ENCODE measurements at regions not wholly inside any gene's neighbourhood (a gene's known extent, or its start where the extent isn't known, plus 50 kb on each side); places are given as distances from the start of the nearest gene placed in this dataset.

DNA sequence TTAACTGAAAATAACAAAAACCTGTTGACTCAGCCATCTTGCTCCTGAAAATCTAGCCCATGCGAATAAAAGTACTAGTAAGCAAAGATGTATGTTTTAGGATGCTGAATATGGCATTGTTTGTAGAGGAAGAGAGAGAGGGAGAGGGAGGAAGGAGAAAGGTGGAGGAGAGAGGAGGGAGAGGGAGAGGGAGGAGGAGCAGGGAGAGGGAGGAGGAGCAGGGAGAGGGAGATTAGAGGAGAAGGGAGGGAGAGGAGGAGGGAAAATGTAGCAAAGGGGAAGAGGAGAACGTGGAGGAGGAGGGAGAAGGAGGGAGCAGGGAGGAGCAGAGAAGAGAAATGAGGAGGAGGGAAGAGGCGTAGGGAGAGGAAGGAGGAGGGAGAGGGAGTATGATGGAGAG, 324.5 kb upstream of the EEF2KMT start:
- TF ChIP-seq, protein P1, sequence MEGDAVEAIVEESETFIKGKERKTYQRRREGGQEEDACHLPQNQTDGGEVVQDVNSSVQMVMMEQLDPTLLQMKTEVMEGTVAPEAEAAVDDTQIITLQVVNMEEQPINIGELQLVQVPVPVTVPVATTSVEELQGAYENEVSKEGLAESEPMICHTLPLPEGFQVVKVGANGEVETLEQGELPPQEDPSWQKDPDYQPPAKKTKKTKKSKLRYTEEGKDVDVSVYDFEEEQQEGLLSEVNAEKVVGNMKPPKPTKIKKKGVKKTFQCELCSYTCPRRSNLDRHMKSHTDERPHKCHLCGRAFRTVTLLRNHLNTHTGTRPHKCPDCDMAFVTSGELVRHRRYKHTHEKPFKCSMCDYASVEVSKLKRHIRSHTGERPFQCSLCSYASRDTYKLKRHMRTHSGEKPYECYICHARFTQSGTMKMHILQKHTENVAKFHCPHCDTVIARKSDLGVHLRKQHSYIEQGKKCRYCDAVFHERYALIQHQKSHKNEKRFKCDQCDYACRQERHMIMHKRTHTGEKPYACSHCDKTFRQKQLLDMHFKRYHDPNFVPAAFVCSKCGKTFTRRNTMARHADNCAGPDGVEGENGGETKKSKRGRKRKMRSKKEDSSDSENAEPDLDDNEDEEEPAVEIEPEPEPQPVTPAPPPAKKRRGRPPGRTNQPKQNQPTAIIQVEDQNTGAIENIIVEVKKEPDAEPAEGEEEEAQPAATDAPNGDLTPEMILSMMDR (IDR thresholded peaks at IDR 0.05; ENCODE audit: insufficient read depth, low read length, poor library complexity, severe bottlenecking): no peak
- no peak for TF ChIP-seq EZH2phosphoT487 (conservative IDR thresholded peaks at IDR 0.05; ENCODE audit: low read length)

Measured in SU-DHL-6 (cell line).